HG03469 (cell line): ENCODE measurements at regions not wholly inside any gene's neighbourhood (a gene's known extent, or its start where the extent isn't known, plus 50 kb on each side); places are given as distances from the start of the nearest gene placed in this dataset.
"Not testable (repeated sequence)": the region's sequence is repeated elsewhere in the genome, so short reads cannot be mapped to it uniquely, and the experiment has no call there.

Experiments used
- ATAC-seq: cut with Tn5 transposase; IDR thresholded peaks from one replicate; pipeline ENCODE4 v1.9.1; 2021; ENCODE audit warnings: mild to moderate bottlenecking, moderate library complexity, moderate number of reproducible peaks; ENCODE audit not compliant: unreplicated experiment

DNA sequence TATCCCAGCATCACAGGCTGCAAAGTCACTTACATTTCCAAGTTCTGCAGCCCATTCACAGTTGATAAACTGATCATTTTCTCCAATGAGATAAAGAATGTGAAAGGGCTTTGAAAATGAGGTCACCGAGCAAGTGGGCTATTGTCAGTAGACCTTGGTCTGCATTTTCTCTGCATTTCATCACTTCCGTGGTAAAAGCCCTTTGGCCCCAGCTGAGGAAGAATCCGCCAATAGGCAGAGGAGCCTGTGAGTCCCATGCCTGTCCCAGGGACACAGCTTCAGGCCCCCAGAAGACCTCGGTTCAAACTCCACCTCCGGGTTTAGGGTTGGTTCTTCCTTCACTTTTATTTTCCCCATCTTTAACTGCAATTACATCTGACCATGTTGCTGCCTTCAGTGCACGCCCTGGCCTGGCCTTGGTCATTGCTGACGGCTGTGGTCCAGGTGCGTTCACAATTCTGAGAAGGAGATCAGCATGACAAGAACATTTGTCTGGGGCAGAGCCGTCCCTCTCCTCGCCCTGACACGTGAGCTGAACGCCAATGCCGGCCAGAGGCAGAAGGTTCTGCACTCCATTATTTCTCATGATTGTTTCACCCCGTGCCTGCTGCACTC is 292.5 kb downstream of the TCERG1L start:
- no peak for ATAC-seq

DNA sequence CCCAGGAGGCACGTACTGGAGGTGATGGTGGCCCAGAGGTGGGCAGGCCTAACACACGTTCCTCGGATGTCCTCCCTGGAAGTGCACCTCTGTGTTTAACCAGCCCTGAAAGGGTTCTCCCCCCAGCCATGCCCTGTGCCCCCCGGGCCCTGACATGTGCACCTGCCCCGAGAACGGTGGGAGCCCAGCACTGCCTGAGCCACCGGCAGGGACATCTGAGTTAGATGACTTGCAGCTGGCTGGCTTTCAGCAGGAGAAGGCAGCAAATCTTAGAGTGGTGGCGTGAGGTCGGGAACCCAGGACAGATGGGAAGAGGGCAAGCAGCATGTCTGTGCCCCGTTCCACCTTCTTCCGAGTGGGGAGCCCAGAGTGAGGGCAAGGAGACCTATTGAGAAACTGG is 291.8 kb downstream of the TCERG1L start:
- ATAC-seq: no peak

DNA sequence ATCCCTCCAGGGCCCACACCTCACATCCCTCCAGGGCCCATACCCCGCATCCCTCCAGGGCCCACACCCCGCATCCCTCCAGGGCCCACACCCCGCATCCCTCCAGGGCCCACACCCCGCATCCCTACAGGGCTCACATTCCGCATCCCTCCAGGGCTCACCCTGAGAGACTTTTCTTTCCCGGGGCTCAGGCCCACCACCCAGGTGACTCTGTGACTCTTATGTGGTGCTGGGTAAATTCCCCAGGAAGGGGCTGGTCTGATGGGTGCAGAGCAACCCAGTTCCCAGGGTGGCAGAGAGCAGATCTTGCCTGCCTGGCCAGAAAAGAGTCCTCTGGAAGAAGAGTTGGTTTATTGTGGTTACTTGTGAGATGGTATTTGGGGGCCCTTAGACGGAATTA is 290.7 kb downstream of the TCERG1L start:
- no peak for ATAC-seq

GRCh38 chr10:131021246-131021895 is 290.1 kb downstream of the TCERG1L start:
- no peak for ATAC-seq

- no peak for ATAC-seq
These were observed 289.6 kb downstream of the TCERG1L start for GRCh38 chr10:131021969-131022368.

GRCh38 chr10:131022369-131022768 is 289.2 kb downstream of the TCERG1L start:
- ATAC-seq: no peak

GRCh38 chr10:131022981-131023380 is 288.5 kb downstream of the TCERG1L start:
- ATAC-seq: no peak

DNA sequence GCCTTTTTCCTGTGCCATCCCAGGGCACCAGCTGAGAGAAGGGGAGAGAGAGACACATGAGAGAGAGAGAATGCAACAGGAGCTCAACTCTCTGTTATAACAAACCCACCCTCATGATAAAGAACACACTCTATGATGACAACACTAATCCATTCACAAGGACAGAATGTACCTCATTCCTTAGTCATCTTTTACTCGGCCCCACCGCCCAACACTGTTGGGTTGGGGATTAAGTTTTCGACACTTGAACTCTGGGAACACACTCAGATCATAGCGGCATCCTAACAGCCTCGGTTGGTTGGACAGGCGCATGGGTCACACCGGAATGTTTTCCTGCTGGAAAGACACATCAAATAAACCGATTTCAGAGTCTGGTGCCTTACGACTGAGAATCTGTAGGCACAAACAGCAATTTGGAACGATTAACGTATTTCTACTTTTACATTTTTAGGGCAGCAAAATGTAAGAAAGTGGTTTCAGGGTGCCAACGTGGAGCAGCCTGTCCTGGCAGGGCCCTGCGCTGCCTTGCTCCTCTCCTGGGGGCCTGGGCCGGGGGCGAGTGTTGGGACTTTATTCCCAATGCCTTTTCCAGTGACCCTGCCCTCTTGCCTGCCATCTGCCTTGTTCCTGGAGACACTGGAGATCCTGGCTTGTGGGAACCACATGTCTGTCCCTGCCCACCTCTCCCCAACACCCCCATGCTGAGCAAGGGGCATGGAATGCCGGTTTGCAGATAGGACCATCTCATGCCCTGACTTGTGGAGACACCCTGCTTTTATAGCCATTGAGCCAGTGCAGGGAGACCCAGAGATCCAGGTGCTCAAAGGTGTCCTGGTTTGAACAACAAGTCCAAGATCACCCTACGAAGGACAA is 287.0 kb downstream of the TCERG1L start:
- no peak for ATAC-seq

DNA sequence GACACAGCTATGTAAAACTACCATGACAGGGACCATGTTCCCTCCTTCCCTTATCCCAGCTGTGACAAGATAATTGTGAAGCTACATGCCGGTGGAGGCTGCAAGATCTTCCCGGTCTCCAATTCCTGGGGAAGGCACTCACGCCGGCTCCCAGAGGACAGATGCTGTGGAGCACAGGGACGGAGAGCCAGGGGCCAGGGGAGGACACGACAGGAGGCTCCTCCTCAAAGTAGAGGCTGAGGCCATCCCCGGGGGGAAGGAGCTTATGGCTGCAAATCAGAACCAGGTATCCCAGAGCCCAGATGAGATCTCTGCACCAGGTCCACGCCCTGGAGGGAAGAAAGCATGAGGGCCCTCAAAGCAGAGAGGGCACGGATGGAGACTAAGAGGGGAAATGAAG is 286.2 kb downstream of the TCERG1L start:
- ATAC-seq: no peak

GRCh38 chr10:131027256-131027655 is 284.3 kb downstream of the TCERG1L start:
- ATAC-seq: no peak

- ATAC-seq: no peak
These were observed 280.2 kb downstream of the TCERG1L start for GRCh38 chr10:131031346-131031745.

DNA sequence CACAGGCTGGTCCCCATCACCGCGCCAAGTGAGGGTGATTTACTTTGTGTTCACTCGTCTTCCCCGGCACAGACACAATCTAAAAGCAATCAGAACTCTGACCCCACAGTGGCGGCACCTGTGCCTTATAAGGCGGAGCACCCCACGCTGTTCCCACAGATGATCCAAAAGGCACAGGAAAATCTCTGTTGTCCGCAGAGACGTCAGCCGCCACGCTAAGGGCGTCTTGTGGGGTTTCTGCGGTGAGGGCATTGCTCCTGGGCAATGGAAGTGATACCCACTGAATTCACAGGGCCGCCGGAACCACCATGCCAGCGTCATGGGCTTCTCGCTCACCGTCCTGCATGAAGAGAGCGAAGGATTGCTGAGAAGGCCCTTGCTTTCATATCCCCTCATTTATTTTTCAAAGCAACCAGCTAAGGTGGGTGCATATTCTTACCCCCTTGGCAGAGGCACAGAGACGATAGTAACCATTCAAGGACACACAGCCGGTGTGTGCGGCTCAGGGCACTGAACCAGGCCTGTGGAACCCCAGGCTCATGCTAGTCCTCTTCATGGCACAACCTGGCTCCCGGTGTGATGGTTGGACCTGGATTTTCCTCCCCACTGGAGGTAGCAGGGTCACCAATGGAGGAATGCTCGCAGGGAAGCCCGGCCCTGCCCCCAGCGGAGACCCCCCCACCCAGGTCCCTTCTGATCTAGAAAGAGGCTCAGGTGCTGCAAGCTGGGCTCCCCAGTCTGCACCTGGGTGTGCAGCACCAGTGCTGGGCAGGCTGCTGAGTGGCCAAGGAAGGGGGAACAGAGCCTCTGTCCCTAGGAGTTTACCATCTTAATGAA is 279.0 kb downstream of the TCERG1L start:
- ATAC-seq: no peak

DNA sequence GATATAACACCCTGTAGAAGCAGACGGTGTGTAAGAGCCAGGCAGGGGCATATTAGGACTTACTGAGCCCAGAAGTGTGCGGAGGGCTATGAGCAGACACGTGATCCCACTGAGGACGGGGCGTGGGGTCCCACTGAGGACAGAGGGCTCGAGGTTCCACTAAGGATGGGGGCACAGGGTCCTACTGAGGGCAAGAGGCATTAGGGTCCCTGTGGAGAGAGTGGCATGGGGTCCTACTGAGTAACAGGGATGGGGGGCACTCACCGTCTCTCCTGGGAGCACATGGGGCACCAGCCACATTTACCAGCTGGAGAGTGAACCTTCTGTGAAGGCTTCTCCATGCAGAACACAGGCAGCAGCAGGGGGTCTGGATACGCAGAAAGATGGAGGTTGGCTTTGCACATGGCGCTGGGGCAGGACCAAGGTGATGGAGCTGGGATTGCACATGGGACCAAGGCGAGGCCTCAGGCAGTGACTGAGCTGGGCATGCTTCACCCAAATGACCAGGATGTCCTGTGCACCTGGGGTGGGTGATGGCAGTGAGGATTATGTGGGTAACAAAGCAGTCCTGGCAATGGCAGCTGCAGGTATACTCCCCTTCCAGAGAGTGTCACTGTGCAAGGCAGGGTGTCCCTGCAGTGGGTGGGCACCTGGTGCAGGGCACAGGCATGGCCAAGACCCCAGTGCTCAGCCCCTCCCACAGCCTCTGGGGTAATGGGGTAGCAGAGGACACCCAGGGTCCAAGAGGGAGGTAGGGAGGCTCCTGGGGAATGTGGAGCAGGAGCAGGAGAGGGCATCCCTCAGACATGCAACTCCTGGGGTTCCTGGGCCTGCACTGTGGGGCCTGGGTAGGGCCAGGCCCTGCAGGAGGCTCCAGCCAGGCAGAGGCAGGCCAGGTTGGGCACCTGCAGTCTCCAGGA is 278.1 kb downstream of the TCERG1L start:
- no peak for ATAC-seq

GRCh38 chr10:131034451-131034850 is 277.1 kb downstream of the TCERG1L start:
- ATAC-seq: no peak

DNA sequence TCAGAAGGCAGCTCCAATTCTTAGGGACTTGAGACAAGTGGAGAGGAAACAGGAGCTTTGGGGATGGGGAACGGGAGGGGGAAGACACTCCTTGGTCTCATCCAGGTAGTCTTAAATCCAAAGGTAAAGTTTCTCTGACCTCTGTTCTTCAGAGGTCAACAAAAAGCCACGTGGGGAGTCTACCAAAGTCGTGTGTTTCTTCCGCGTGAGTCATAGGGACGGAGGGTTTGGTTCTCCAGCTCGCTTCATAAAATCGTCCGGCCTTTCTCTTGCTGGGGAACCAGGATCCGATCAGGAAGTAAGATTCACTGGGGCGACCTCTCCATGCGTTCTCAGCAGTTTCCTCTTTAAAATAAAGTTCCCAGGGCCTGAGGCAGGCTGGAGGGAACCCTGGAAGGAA is 275.7 kb downstream of the TCERG1L start:
- no peak for ATAC-seq

- no peak for ATAC-seq
These were observed 273.5 kb downstream of the TCERG1L start for GRCh38 chr10:131038056-131038455.

DNA sequence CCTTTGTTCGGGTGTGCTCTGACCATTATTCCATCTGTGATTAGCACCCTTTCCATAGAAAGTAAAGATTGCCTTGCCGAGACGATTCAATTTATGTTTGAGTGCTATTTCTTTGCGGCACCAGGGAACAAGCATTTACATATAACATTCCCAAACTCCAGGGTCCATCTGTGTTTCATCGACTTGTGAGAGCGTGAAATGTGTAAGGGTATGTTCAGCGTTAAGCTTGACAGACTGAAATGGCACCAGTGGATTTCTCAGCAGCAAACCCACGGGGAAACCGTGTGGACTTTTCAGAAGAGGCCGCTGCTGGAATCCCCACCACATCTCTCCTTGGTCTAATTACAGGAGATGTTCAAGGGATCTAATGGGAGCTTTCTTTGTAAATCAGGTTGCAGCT is 270.5 kb downstream of the TCERG1L start:
- ATAC-seq: no peak

- ATAC-seq: no peak
These were observed 270.1 kb downstream of the TCERG1L start for GRCh38 chr10:131041441-131041840.

DNA sequence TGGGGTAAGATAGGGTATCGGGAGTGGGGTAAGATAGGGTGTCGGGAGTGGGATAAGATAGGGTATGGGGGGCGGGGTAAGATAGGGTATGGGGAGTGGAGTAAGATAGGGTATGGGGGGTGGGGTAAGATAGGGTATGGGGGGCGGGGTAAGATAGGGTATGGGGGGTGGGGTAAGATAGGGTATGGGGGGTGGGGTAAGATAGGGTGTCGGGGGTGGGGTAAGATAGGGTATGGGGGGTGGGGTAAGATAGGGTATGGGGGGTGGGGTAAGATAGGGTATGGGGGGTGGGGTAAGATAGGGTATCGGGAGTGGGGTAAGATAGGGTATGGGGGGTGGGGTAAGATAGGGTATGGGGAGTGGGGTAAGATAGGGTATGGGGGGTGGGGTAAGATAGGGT is 269.5 kb downstream of the TCERG1L start:
- ATAC-seq: not testable (repeated sequence)
